Endothelial cell of umbilical vein (primary cell): ENCODE measurements at regions not wholly inside any gene's neighbourhood (a gene's known extent, or its start where the extent isn't known, plus 50 kb on each side); places are given as distances from the start of the nearest gene placed in this dataset.
"Not testable (repeated sequence)": the region's sequence is repeated elsewhere in the genome, so short reads cannot be mapped to it uniquely, and the experiment has no call there.

Source experiments
- BruUV-seq: library from RNA; stranded (reverse); fragments of 400-500 nt; replicated peaks from 2 replicates; lab custom pipeline; 2021; lab: Mats Ljungman, UMichigan
- CTCF ChIA-PET: fragments of 300-600, 350-600 bp; sonication (Branson Sonifier 250); formaldehyde crosslinking; loops from one replicate; lab custom pipeline; 2021; ENCODE audit warnings: antibody characterized with exemption, inconsistent platforms; lab: Charles Lee
- POLR2A ChIA-PET: fragments of 300-600, 350-600 bp; sonication (Branson Sonifier 250); formaldehyde crosslinking; loops from one replicate; lab custom pipeline; 2021; ENCODE audit warnings: antibody characterized with exemption, inconsistent platforms; lab: Charles Lee
- DNase-seq: peaks from one replicate; pipeline ENCODE4 v3.0.0-alpha.2; 2011; ENCODE audit warnings: low read depth, low spot score
- FAIRE-seq: peaks from 2 replicates; lab custom pipeline; 2011; peaks lifted over from hg19 to GRCh38; lab: Jason Lieb, UNC
- H2AFZ ChIP-seq: 2 replicates; pipeline ENCODE4 v1.6.0; 2012; ENCODE audit warnings: low read depth, low read length, control low read depth, inconsistent platforms
- H3K27ac ChIP-seq: 2 replicates; pipeline ENCODE4 v1.5.1; 2011; ENCODE audit warnings: low read depth, mild to moderate bottlenecking, control low read depth, low read length, moderate library complexity; ENCODE audit not compliant: insufficient read depth
- H3K27me3 ChIP-seq, 2 experiments: 2 replicates each; pipeline versions ENCODE4 v1.6.0 to v1.6.1; 2011; ENCODE audit warnings: low read length in 2 of 2, mixed read lengths in 1 of 2; ENCODE audit not compliant: control insufficient read depth in 2 of 2, insufficient read depth in 2 of 2
- H3K36me3 ChIP-seq, 2 experiments: 2 replicates in 1 of 2; 3 replicates in 1 of 2; pipeline ENCODE4 v1.5.1; 2011; ENCODE audit warnings: low read length in 2 of 2, mild to moderate bottlenecking in 1 of 2, moderate library complexity in 1 of 2; ENCODE audit not compliant: control insufficient read depth in 2 of 2, insufficient read depth in 2 of 2; ENCODE audit errors: extremely low read depth in 1 of 2
- H3K4me1 ChIP-seq: 3 replicates; pipeline ENCODE4 v1.5.1; 2011; ENCODE audit warnings: mild to moderate bottlenecking, low read length; ENCODE audit not compliant: control insufficient read depth, insufficient read depth; ENCODE audit errors: extremely low read depth
- H3K4me2 ChIP-seq: 2 replicates; pipeline ENCODE4 v1.6.1; 2011; ENCODE audit warnings: low read length, control low read depth, mixed read lengths; ENCODE audit not compliant: insufficient read depth
- H3K4me3 ChIP-seq, 3 experiments: fragments of 200-600 bp in 1 of 3; sonication (generic), shearing (Covaris generic) in 1 of 3; replicated peaks in 1 of 3; 2 replicates each; pipeline ENCODE4 v1.5.1; 2011 to 2016; ENCODE audit warnings: control low read depth in 3 of 3, low read length in 3 of 3, mild to moderate bottlenecking in 2 of 3, inconsistent platforms in 1 of 3, low read depth in 1 of 3, moderate library complexity in 1 of 3; ENCODE audit not compliant: insufficient read depth in 1 of 3
- H3K79me2 ChIP-seq: 2 replicates; pipeline ENCODE4 v1.6.0; 2012; ENCODE audit warnings: low read length, inconsistent platforms; ENCODE audit not compliant: control insufficient read depth, insufficient read depth
- H3K9ac ChIP-seq: replicated peaks from 2 replicates; pipeline ENCODE3; 2011; ENCODE audit warnings: low read length, control low read depth; ENCODE audit not compliant: insufficient read depth; ENCODE audit errors: extremely low read depth
- H3K9me1 ChIP-seq: replicated peaks from 3 replicates; pipeline ENCODE4 v1.6.0; 2011; ENCODE audit warnings: mild to moderate bottlenecking, low read length; ENCODE audit not compliant: control insufficient read depth, insufficient read depth; ENCODE audit errors: extremely low read depth
- H3K9me3 ChIP-seq: replicated peaks from 2 replicates; pipeline ENCODE4 v1.5.1; 2012; ENCODE audit warnings: low read length, inconsistent platforms; ENCODE audit not compliant: control insufficient read depth, insufficient read depth
- H4K20me1 ChIP-seq: replicated peaks from 2 replicates; pipeline ENCODE3; 2011; ENCODE audit warnings: mild to moderate bottlenecking, low read length; ENCODE audit not compliant: control insufficient read depth, insufficient read depth; ENCODE audit errors: extremely low read depth
- EZH2 ChIP-seq: IDR thresholded peaks from 2 replicates; pipeline ENCODE4 v1.6.1; 2012; ENCODE audit warnings: borderline replicate concordance, low read depth, mild to moderate bottlenecking, moderate library complexity, low read length, inconsistent platforms; ENCODE audit not compliant: severe bottlenecking
- JUN ChIP-seq: IDR thresholded peaks from 2 replicates; pipeline ENCODE4 v1.6.1; 2011; ENCODE audit warnings: borderline replicate concordance, low read depth; ENCODE audit not compliant: insufficient read length, insufficient read depth
- MYC ChIP-seq: IDR thresholded peaks from one replicate; pipeline ENCODE4 v1.6.1; 2011; ENCODE audit warnings: mild to moderate bottlenecking, low read depth, low read length
- dilution Hi-C: fragments of 300-500 bp; cut with MboI; formaldehyde crosslinking; loops from one replicate; pipeline ENCODE4 v1.15.0; 2019; ENCODE audit warnings: low sequenced_read_pairs; ENCODE audit not compliant: extremely low pct_ligation_motif_present
- intact Hi-C: fragments of 100-400 bp; cut with micrococcal nuclease; formaldehyde crosslinking; loops from one replicate; pipeline ENCODE4 v1.10.0; 2022
- TF ChIP-seq, protein P1 (sequence below): IDR thresholded peaks from 2 replicates; pipeline ENCODE4 v1.6.1; 2011; ENCODE audit not compliant: insufficient read depth, insufficient read length
- TF ChIP-seq, protein P2 (sequence below), 2 donors: IDR thresholded peaks; 1 replicate in 1 of 2; 2 replicates in 1 of 2; pipeline ENCODE4 v1.5.1; 2011; ENCODE audit warnings: low read length in 2 of 2, mild to moderate bottlenecking in 2 of 2, moderate library complexity in 2 of 2, control low read depth in 1 of 2, inconsistent platforms in 1 of 2, low read depth in 1 of 2; ENCODE audit not compliant: insufficient read depth in 1 of 2; ENCODE audit errors: extremely low read depth in 1 of 2

- CTCF ChIA-PET: no interaction called here
- intact Hi-C loops: no loop called here
Observed at GRCh38 chr12:131232036-131232435, 278.3 kb downstream of the ADGRD1 start.

DNA sequence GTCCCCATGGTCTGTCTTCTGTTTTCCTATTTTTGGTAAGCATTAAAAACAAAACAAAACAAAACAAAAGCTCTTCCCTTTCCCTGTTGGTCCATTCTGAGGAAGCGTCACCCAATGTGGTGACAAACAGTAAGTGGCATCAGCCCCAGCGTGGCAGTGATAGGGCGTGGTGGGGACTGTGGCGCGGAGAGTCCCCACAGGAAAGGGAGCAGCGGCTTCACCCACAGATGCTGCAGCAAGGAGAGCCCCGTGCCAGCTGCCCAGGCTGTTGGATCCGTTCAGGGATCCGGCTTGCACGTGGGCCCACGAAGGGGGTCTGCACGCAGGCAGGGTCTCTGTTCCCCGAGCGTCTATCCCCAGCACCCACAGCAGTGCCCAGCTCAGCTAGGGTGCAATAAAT lies 279.2 kb downstream of the ADGRD1 start:
- H3K4me3 ChIP-seq, H3K4me1 ChIP-seq, FAIRE-seq, POLR2A ChIA-PET, BruUV-seq, H4K20me1 ChIP-seq, H3K9me1 ChIP-seq, H3K27ac ChIP-seq, H3K9ac ChIP-seq, H2AFZ ChIP-seq, H3K9me3 ChIP-seq, H3K4me2 ChIP-seq, dilution Hi-C loops, intact Hi-C loops, H3K79me2 ChIP-seq, CTCF ChIA-PET, H3K27me3 ChIP-seq, DNase-seq, H3K36me3 ChIP-seq: not testable (repeated sequence)

More at GRCh38 chr12:131232036-131232435, 278.3 kb downstream of the ADGRD1 start:
- H2AFZ ChIP-seq: no peak overlapping the region
- TF ChIP-seq, protein P1, sequence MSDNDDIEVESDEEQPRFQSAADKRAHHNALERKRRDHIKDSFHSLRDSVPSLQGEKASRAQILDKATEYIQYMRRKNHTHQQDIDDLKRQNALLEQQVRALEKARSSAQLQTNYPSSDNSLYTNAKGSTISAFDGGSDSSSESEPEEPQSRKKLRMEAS: no peak
- no peak for TF ChIP-seq JUN
- TF ChIP-seq, protein P2, sequence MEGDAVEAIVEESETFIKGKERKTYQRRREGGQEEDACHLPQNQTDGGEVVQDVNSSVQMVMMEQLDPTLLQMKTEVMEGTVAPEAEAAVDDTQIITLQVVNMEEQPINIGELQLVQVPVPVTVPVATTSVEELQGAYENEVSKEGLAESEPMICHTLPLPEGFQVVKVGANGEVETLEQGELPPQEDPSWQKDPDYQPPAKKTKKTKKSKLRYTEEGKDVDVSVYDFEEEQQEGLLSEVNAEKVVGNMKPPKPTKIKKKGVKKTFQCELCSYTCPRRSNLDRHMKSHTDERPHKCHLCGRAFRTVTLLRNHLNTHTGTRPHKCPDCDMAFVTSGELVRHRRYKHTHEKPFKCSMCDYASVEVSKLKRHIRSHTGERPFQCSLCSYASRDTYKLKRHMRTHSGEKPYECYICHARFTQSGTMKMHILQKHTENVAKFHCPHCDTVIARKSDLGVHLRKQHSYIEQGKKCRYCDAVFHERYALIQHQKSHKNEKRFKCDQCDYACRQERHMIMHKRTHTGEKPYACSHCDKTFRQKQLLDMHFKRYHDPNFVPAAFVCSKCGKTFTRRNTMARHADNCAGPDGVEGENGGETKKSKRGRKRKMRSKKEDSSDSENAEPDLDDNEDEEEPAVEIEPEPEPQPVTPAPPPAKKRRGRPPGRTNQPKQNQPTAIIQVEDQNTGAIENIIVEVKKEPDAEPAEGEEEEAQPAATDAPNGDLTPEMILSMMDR (IDR thresholded peaks at IDR 0.05; ENCODE audit: extremely low read depth in 1 of 2, insufficient read depth in 1 of 2, low read depth in 1 of 2, low read length in 2 of 2): no peak
- no peak for TF ChIP-seq EZH2
- no peak for TF ChIP-seq MYC
- no peak overlapping the region for H3K27ac ChIP-seq
- POLR2A ChIA-PET: no interaction called here
- H3K27me3 ChIP-seq: no peaks in the 10 kb centered on the region
- H3K9ac ChIP-seq: no peak overlapping the region
- no TSS peak for BruUV-seq
- no peak overlapping the region for H3K4me2 ChIP-seq
- H3K9me1 ChIP-seq: no peaks in the 10 kb centered on the region
- H3K79me2 ChIP-seq: no peaks in the 10 kb centered on the region
- dilution Hi-C loops: no loop called here
- no peak for DNase-seq
- H3K36me3 ChIP-seq: no peaks in the 10 kb centered on the region
- H3K9me3 ChIP-seq: no peaks in the 10 kb centered on the region
- no peak overlapping the region for H3K4me3 ChIP-seq
- no peaks in the 10 kb centered on the region for H3K4me1 ChIP-seq
- FAIRE-seq: no peak
- no peaks in the 10 kb centered on the region for H4K20me1 ChIP-seq

GRCh38 chr12:131233850-131234789 lies 280.4 kb downstream of the ADGRD1 start:
- not testable (repeated sequence) for H3K27me3 ChIP-seq

More at GRCh38 chr12:131233850-131234789, 280.4 kb downstream of the ADGRD1 start:
- H3K4me2 ChIP-seq, intact Hi-C loops, DNase-seq, H3K9me3 ChIP-seq, FAIRE-seq, H3K27ac ChIP-seq, H4K20me1 ChIP-seq, H3K9me1 ChIP-seq, H2AFZ ChIP-seq, H3K4me1 ChIP-seq, dilution Hi-C loops, H3K79me2 ChIP-seq, CTCF ChIA-PET, POLR2A ChIA-PET, H3K36me3 ChIP-seq, BruUV-seq, H3K4me3 ChIP-seq, H3K9ac ChIP-seq: not testable (repeated sequence)
